ENCODE measurements at regions not wholly inside any gene's neighbourhood (a gene's known extent, or its start where the extent isn't known, plus 50 kb on each side); places are given as distances from the start of the nearest gene placed in this dataset.

GRCh38 chr11:116530705-116531104 is 242.1 kb downstream of the BUD13 start:
- in situ Hi-C loops (cut with MboI; ENCODE audit: low sequenced_read_pairs, unreplicated experiment): no loop called here
- no peak for DNase-seq (ENCODE audit: low spot score)
- no peak for TF ChIP-seq CTCF (IDR thresholded peaks at IDR 0.05; ENCODE audit: borderline replicate concordance, control extremely low read depth, extremely low read depth, insufficient read depth, missing control alignments)

GRCh38 chr11:116529271-116529670 is 243.5 kb downstream of the BUD13 start:
- DNase-seq (ENCODE audit: low spot score): no peak
- no peak for TF ChIP-seq CTCF (IDR thresholded peaks at IDR 0.05; ENCODE audit: borderline replicate concordance, control extremely low read depth, extremely low read depth, insufficient read depth, missing control alignments)
- in situ Hi-C loops (cut with MboI; ENCODE audit: low sequenced_read_pairs, unreplicated experiment): no loop called here

GRCh38 chr11:116527180-116527991 is 245.4 kb downstream of the BUD13 start:
- in situ Hi-C loops (cut with MboI; ENCODE audit: low sequenced_read_pairs, unreplicated experiment): no loop called here
- DNase-seq (ENCODE audit: low spot score): no peak
- TF ChIP-seq CTCF (IDR thresholded peaks at IDR 0.05; ENCODE audit: borderline replicate concordance, control extremely low read depth, extremely low read depth, insufficient read depth, missing control alignments): no peak

- DNase-seq (ENCODE audit: low spot score): no peak
- in situ Hi-C loops (cut with MboI; ENCODE audit: low sequenced_read_pairs, unreplicated experiment): no loop called here
- no peak for TF ChIP-seq CTCF (IDR thresholded peaks at IDR 0.05; ENCODE audit: borderline replicate concordance, control extremely low read depth, extremely low read depth, insufficient read depth, missing control alignments)
Observed at GRCh38 chr11:116525961-116526495, 246.8 kb downstream of the BUD13 start.

- in situ Hi-C loops (cut with MboI; ENCODE audit: low sequenced_read_pairs, unreplicated experiment): no loop called here
- DNase-seq (ENCODE audit: low spot score): no peak
- no peak for TF ChIP-seq CTCF (IDR thresholded peaks at IDR 0.05; ENCODE audit: borderline replicate concordance, control extremely low read depth, extremely low read depth, insufficient read depth, missing control alignments)
Observed at GRCh38 chr11:116519499-116519898, 253.3 kb downstream of the BUD13 start.

GRCh38 chr11:116518141-116518540 is 254.6 kb downstream of the BUD13 start:
- no peak for TF ChIP-seq CTCF (IDR thresholded peaks at IDR 0.05; ENCODE audit: borderline replicate concordance, control extremely low read depth, extremely low read depth, insufficient read depth, missing control alignments)
- no peak for DNase-seq (ENCODE audit: low spot score)
- in situ Hi-C loops (cut with MboI; ENCODE audit: low sequenced_read_pairs, unreplicated experiment): no loop called here

All from GM13976 (cell line).